H9 (cell line): ENCODE measurements at regions not wholly inside any gene's neighbourhood (a gene's known extent, or its start where the extent isn't known, plus 50 kb on each side); places are given as distances from the start of the nearest gene placed in this dataset.
A peak's percentile ranks its signal among the peaks of the same experiment; 100 is the strongest.

ENCODE experiments used
- DNase-seq: peaks from one replicate; pipeline ENCODE4 v3.0.0-alpha.2; 2017
- H2AFZ ChIP-seq: one replicate; pipeline ENCODE4 v1.6.1; 2013; ENCODE audit warnings: mild to moderate bottlenecking, low read length, control low read depth, moderate library complexity
- H2AK5ac ChIP-seq: 2 replicates; pipeline ENCODE4 v1.6.1; 2013; ENCODE audit warnings: low read length, control low read depth, mixed read lengths; ENCODE audit not compliant: insufficient read length
- H2BK120ac ChIP-seq: one replicate; pipeline ENCODE4 v1.6.1; 2013; ENCODE audit warnings: low read depth, mild to moderate bottlenecking, low read length, control low read depth, inconsistent platforms; ENCODE audit not compliant: poor library complexity, severe bottlenecking
- H2BK12ac ChIP-seq: 2 replicates; pipeline ENCODE4 v1.6.1; 2013; ENCODE audit warnings: low read length, control low read depth, mixed read lengths, low read depth; ENCODE audit not compliant: insufficient read length
- H2BK15ac ChIP-seq: 2 replicates; pipeline ENCODE4 v1.6.1; 2013; ENCODE audit warnings: low read depth, low read length, control low read depth
- H2BK20ac ChIP-seq: one replicate; pipeline ENCODE4 v1.6.1; 2013; ENCODE audit warnings: low read depth, mild to moderate bottlenecking, low read length, control low read depth, inconsistent platforms; ENCODE audit not compliant: poor library complexity, severe bottlenecking
- H2BK5ac ChIP-seq: 2 replicates; pipeline ENCODE4 v1.6.1; 2013; ENCODE audit warnings: low read length, control low read depth, mixed read lengths; ENCODE audit not compliant: insufficient read length
- H3K14ac ChIP-seq: 2 replicates; pipeline ENCODE4 v1.6.1; 2013; ENCODE audit warnings: low read length, control low read depth; ENCODE audit not compliant: insufficient read depth
- H3K18ac ChIP-seq: 2 replicates; pipeline ENCODE4 v1.6.1; 2013; ENCODE audit warnings: low read depth, mild to moderate bottlenecking, mixed read lengths, low read length, control low read depth; ENCODE audit not compliant: insufficient read length
- H3K23ac ChIP-seq: 2 replicates; pipeline ENCODE4 v1.6.1; 2013; ENCODE audit warnings: low read length, control low read depth, mixed read lengths, low read depth; ENCODE audit not compliant: insufficient read length
- H3K23me2 ChIP-seq: 2 replicates; pipeline ENCODE4 v1.6.1; 2013; ENCODE audit warnings: low read depth, mild to moderate bottlenecking, mixed read lengths, low read length, control low read depth; ENCODE audit not compliant: insufficient read length, poor library complexity, severe bottlenecking
- H3K27ac ChIP-seq: 2 replicates; pipeline ENCODE4 v1.5.1; 2013; ENCODE audit warnings: low read length, control low read depth, mixed read lengths, low read depth; ENCODE audit not compliant: insufficient read length
- H3K27me3 ChIP-seq: 2 replicates; pipeline ENCODE4 v1.6.1; 2013; ENCODE audit warnings: low read length, control low read depth, inconsistent platforms; ENCODE audit not compliant: insufficient read depth
- H3K4ac ChIP-seq: 2 replicates; pipeline ENCODE4 v1.6.1; 2013; ENCODE audit warnings: low read depth, mild to moderate bottlenecking, control low read depth, inconsistent platforms, low read length, moderate library complexity
- H3K4me1 ChIP-seq: 2 replicates; pipeline ENCODE4 v1.6.1; 2013; ENCODE audit warnings: low read length, control low read depth, inconsistent platforms; ENCODE audit not compliant: insufficient read depth
- H3K4me2 ChIP-seq: 2 replicates; pipeline ENCODE4 v1.6.1; 2013; ENCODE audit warnings: low read length, control low read depth, mixed read lengths; ENCODE audit not compliant: insufficient read length, insufficient read depth
- H3K56ac ChIP-seq: 2 replicates; pipeline ENCODE4 v1.6.1; 2013; ENCODE audit warnings: low read depth, mild to moderate bottlenecking, mixed read lengths, low read length, control low read depth; ENCODE audit not compliant: insufficient read length
- H3K79me1 ChIP-seq: 2 replicates; pipeline ENCODE4 v1.6.1; 2013; ENCODE audit warnings: low read depth, mild to moderate bottlenecking, moderate library complexity, low read length, control low read depth, inconsistent platforms; ENCODE audit not compliant: insufficient read depth, poor library complexity, severe bottlenecking
- H3K79me2 ChIP-seq: 2 replicates; pipeline ENCODE4 v1.6.1; 2013; ENCODE audit warnings: low read length, control low read depth, inconsistent platforms; ENCODE audit not compliant: insufficient read depth
- H3K9ac ChIP-seq: 2 replicates; pipeline ENCODE4 v1.6.1; 2013; ENCODE audit warnings: low read length, control low read depth, mixed read lengths; ENCODE audit not compliant: insufficient read length; ENCODE audit errors: extremely low read depth
- H3K9me3 ChIP-seq: one replicate; pipeline ENCODE4 v1.6.1; 2013; ENCODE audit warnings: low read depth, low read length, inconsistent platforms; ENCODE audit not compliant: control insufficient read depth
- H3T11ph ChIP-seq: one replicate; pipeline ENCODE4 v1.6.1; 2013; ENCODE audit warnings: mild to moderate bottlenecking, low read length, control low read depth, inconsistent platforms
- H4K20me1 ChIP-seq: one replicate; pipeline ENCODE4 v1.6.1; 2013; ENCODE audit not compliant: control insufficient read depth, insufficient read length, insufficient read depth
- H4K5ac ChIP-seq: 2 replicates; pipeline ENCODE4 v1.6.1; 2013; ENCODE audit warnings: low read depth, mild to moderate bottlenecking, mixed read lengths, low read length, control low read depth; ENCODE audit not compliant: insufficient read length
- H4K8ac ChIP-seq: replicated peaks from 2 replicates; pipeline ENCODE4 v1.6.1; 2013; ENCODE audit warnings: low read length, control low read depth, mixed read lengths, low read depth; ENCODE audit not compliant: insufficient read length
- H4K91ac ChIP-seq: 2 replicates; pipeline ENCODE4 v1.6.1; 2013; ENCODE audit warnings: low read depth, mild to moderate bottlenecking, moderate library complexity, mixed read lengths, low read length, control low read depth; ENCODE audit not compliant: insufficient read length
- H3K27ac Mint-ChIP-seq, 3 experiments: 2 replicates in 2 of 3; 3 replicates in 1 of 3; pipeline ENCODE4 v1.8.0; 2020 to 2021; ENCODE audit warnings: mixed read lengths in 3 of 3, mild to moderate bottlenecking in 1 of 3, moderate library complexity in 1 of 3
- H3K27me3 Mint-ChIP-seq: 2 replicates; pipeline ENCODE4 v1.8.0; 2021; ENCODE audit warnings: low read depth, mild to moderate bottlenecking, moderate library complexity, mixed read lengths
- H3K36me3 Mint-ChIP-seq, 3 experiments: 2 replicates in 2 of 3; 3 replicates in 1 of 3; pipeline ENCODE4 v1.8.0; 2020 to 2021; ENCODE audit warnings: low read depth in 3 of 3, mixed read lengths in 3 of 3; ENCODE audit not compliant: insufficient read depth in 1 of 3
- H3K4me1 Mint-ChIP-seq, 2 experiments: 2 replicates each; pipeline ENCODE4 v1.8.0; 2020; ENCODE audit warnings: mixed read lengths in 2 of 2
- H3K4me3 Mint-ChIP-seq, 2 experiments: 2 replicates in 1 of 2; 3 replicates in 1 of 2; pipeline ENCODE4 v1.8.0; 2020 to 2021; ENCODE audit warnings: mild to moderate bottlenecking in 2 of 2, mixed read lengths in 2 of 2, moderate library complexity in 1 of 2
- H3K9me3 Mint-ChIP-seq, 2 experiments: 2 replicates in 1 of 2; 3 replicates in 1 of 2; pipeline ENCODE4 v1.8.0; 2020; ENCODE audit warnings: mild to moderate bottlenecking in 2 of 2, mixed read lengths in 2 of 2, moderate library complexity in 1 of 2
- CTCF ChIP-seq: fragments of 200-600 bp; sonication (generic); conservative IDR thresholded peaks from 3 replicates; pipeline ENCODE4 v1.8.0; 2021; ENCODE audit warnings: antibody characterized with exemption, mild to moderate bottlenecking
- WGBS: extraction: QIAGEN DNeasy Blood & Tissue Kit; methylation state at CpG from one replicate; pipeline ENCODE4 v1.1.7; 2013; ENCODE audit warnings: missing lambda C conversion rate, low lambda C conversion rate, mixed read lengths; ENCODE audit not compliant: insufficient read length; ENCODE audit errors: extremely low coverage; 5-methylcytosine and 5-hydroxymethylcytosine counted together

- Mint-ChIP-seq H3K4me1 (peaks cover 9 to 17% of the 10 kb centered on the region in 2 experiments), H3K4me3 (no peak overlapping the region), H3K27me3 (no peaks in the 10 kb centered on the region; the same call in 1 of the 2 replicates), H3K9me3 (peaks cover 19 to 26% of the 10 kb centered on the region in 2 experiments), H3K27ac (peak overlapping the region in 1 of 3 experiments; percentile 49; a peak in 1 of 7 replicates), H3K36me3 (peaks cover 2 to 24% (median 11%) of the 10 kb centered on the region in 3 experiments; a peak in 5 of 7 replicates)
- Histone ChIP-seq H3K79me1 (no peaks in the 10 kb centered on the region), H4K5ac (no peak overlapping the region), H4K91ac (no peak overlapping the region), H3K4me2 (no peak overlapping the region), H2BK15ac (no peak overlapping the region), H3K9me3 (peaks cover 6% of the 10 kb centered on the region), H3K56ac (no peak overlapping the region), H2AK5ac (no peak overlapping the region), H3K9ac (no peak overlapping the region), H3K27ac (no peak overlapping the region), H3K14ac (no peak overlapping the region), H3K4ac (no peak overlapping the region), H2BK20ac (no peak overlapping the region), H4K20me1 (no peaks in the 10 kb centered on the region), H3K79me2 (no peaks in the 10 kb centered on the region), H4K8ac (no peak overlapping the region), H3K4me1 (no peaks in the 10 kb centered on the region; the same call in 1 of the 2 replicates), H2BK12ac (no peak overlapping the region), H2AFZ (no peak overlapping the region), H3K27me3 (no peaks in the 10 kb centered on the region), H2BK5ac (no peak overlapping the region), H3K18ac (no peak overlapping the region), H3K23ac (no peak overlapping the region), H3K23me2 (no peaks in the 10 kb centered on the region), H2BK120ac (peak overlapping the region; percentile 88), H3T11ph (no peak overlapping the region)
- TF ChIP-seq CTCF = no peak
- no peak for DNase-seq
- no CpG with 5 or more reads among the region's 2 CpGs for WGBS
These were observed 91.4 kb upstream of the AGAP1 start for GRCh38 chr2:235402422-235402821.
